ENCODE measurements at regions not wholly inside any gene's neighbourhood (a gene's known extent, or its start where the extent isn't known, plus 50 kb on each side); places are given as distances from the start of the nearest gene placed in this dataset.

DNA sequence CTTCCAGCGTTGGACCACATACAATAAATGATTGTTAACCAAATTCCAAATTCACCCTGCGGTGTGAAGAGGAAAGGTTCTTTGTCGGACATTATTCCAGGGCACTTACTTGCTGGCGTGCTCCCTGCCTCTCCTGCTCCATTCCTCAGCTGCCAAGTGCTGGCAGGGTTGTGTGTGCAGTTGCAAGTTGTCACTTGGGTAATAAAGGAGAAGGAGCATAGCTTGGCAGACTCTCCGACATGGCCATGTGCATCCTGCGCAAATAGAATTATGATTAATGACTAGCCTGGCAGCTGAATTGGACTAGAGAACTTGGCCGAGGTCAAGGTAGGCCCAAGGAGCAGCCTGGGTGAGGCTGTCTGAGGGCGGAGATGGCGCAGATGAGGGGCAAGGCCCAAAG, 92.3 kb upstream of the ELMO1 start:
- no peak overlapping the region for H3K4me3 Mint-ChIP-seq
- CTCF ChIA-PET, result no interaction called here
- Histone ChIP-seq H3K36me3 (ENCODE audit: control insufficient read depth in 2 of 2, extremely low read depth in 1 of 2, insufficient read depth in 1 of 2, low read length in 1 of 2) (no peaks in the 10 kb centered on the region), H3K9me3 (no peaks in the 10 kb centered on the region), H3K27me3 (replicated peaks in 1 of 2; ENCODE audit: control insufficient read depth in 2 of 2, extremely low read depth in 1 of 2, insufficient read depth in 2 of 2, low read length in 1 of 2) (no peaks in the 10 kb centered on the region), H3K4me1 (ENCODE audit: control insufficient read depth in 1 of 2, extremely low read depth in 1 of 2, insufficient read depth in 2 of 2, low read length in 2 of 2) (no peaks in the 10 kb centered on the region), H3K27ac (ENCODE audit: low read length) (no peak overlapping the region), H3K4me3 (ENCODE audit: control insufficient read depth in 1 of 2, extremely low read depth in 1 of 2, low read length in 1 of 2) (no peak overlapping the region)
- POLR2A ChIA-PET, result no interaction called here
- no peak overlapping the region for H3K27ac Mint-ChIP-seq
- H3K9me3 Mint-ChIP-seq, result peaks cover 0 to 3% (median 0%) of the 10 kb centered on the region in 3 donors
- H3K27me3 Mint-ChIP-seq, result no peaks in the 10 kb centered on the region
- H3K4me1 Mint-ChIP-seq, result no peaks in the 10 kb centered on the region
- no peak for DNase-seq
- H3K36me3 Mint-ChIP-seq, result no peaks in the 10 kb centered on the region
- no peak for ATAC-seq (replicated peaks in 1 of 4)
- 92% methylated on average over 5 of the region's 9 CpGs for WGBS (ENCODE audit: insufficient coverage)

- Mint-ChIP-seq H3K27me3 (no peaks in the 10 kb centered on the region), H3K9me3 (peaks cover 0 to 3% (median 0%) of the 10 kb centered on the region in 3 donors), H3K27ac (no peak overlapping the region), H3K36me3 (no peaks in the 10 kb centered on the region), H3K4me1 (no peaks in the 10 kb centered on the region), H3K4me3 (no peak overlapping the region)
- ChIA-PET CTCF (no interaction called here), POLR2A (no interaction called here)
- Histone ChIP-seq H3K4me1 (ENCODE audit: control insufficient read depth in 1 of 2, extremely low read depth in 1 of 2, insufficient read depth in 2 of 2, low read length in 2 of 2) (no peaks in the 10 kb centered on the region), H3K9me3 (no peaks in the 10 kb centered on the region), H3K27ac (ENCODE audit: low read length) (no peak overlapping the region), H3K36me3 (ENCODE audit: control insufficient read depth in 2 of 2, extremely low read depth in 1 of 2, insufficient read depth in 1 of 2, low read length in 1 of 2) (no peaks in the 10 kb centered on the region), H3K27me3 (replicated peaks in 1 of 2; ENCODE audit: control insufficient read depth in 2 of 2, extremely low read depth in 1 of 2, insufficient read depth in 2 of 2, low read length in 1 of 2) (no peaks in the 10 kb centered on the region), H3K4me3 (ENCODE audit: control insufficient read depth in 1 of 2, extremely low read depth in 1 of 2, low read length in 1 of 2) (no peak overlapping the region)
- ATAC-seq (replicated peaks in 1 of 4) (no peak), DNase-seq (no peak)
- WGBS (ENCODE audit: insufficient coverage), result 67% methylated on average over 2 of the region's 3 CpGs
Observed at GRCh38 chr7:37541810-37542443, 93.3 kb upstream of the ELMO1 start.

GRCh38 chr7:37545619-37546534, 97.2 kb upstream of the ELMO1 start:
- ATAC-seq (replicated peaks in 1 of 4), result no peak
- CTCF ChIA-PET, result interaction anchor here in 1 of 2 donors (0.6 kb wide), 1 partner anchor 274 kb away, joined by 3 read pairs; no protein-coding TSS in a partner anchor

GRCh38 chr7:37546677-37547076, 98.0 kb upstream of the ELMO1 start:
- Mint-ChIP-seq H3K4me1 (no peaks in the 10 kb centered on the region), H3K36me3 (no peaks in the 10 kb centered on the region), H3K4me3 (no peak overlapping the region), H3K27ac (no peak overlapping the region), H3K9me3 (peaks cover 0 to 3% (median 0%) of the 10 kb centered on the region in 3 donors), H3K27me3 (peaks cover 0 to 1% of the 10 kb centered on the region in 2 donors)
- CTCF ChIA-PET, result no interaction called here
- no peak overlapping the region for H3K4me3 ChIP-seq (ENCODE audit: control insufficient read depth in 1 of 2, extremely low read depth in 1 of 2, low read length in 1 of 2)
- no peaks in the 10 kb centered on the region for H3K36me3 ChIP-seq (ENCODE audit: control insufficient read depth in 2 of 2, extremely low read depth in 1 of 2, insufficient read depth in 1 of 2, low read length in 1 of 2)
- WGBS (ENCODE audit: insufficient coverage), result no CpG with 5 or more reads among the region's 3 CpGs
- no peaks in the 10 kb centered on the region for H3K4me1 ChIP-seq (ENCODE audit: control insufficient read depth in 1 of 2, extremely low read depth in 1 of 2, insufficient read depth in 2 of 2, low read length in 2 of 2)
- H3K27ac ChIP-seq (ENCODE audit: low read length), result no peak overlapping the region
- no peaks in the 10 kb centered on the region for H3K27me3 ChIP-seq (replicated peaks in 1 of 2; ENCODE audit: control insufficient read depth in 2 of 2, extremely low read depth in 1 of 2, insufficient read depth in 2 of 2, low read length in 1 of 2)
- DNase-seq (no peak), ATAC-seq (replicated peaks in 1 of 4) (no peak)
- POLR2A ChIA-PET, result no interaction called here
- H3K9me3 ChIP-seq, result no peaks in the 10 kb centered on the region

More at GRCh38 chr7:37545619-37546534, 97.2 kb upstream of the ELMO1 start:
- no peaks in the 10 kb centered on the region for H3K9me3 ChIP-seq
- no peaks in the 10 kb centered on the region for H3K36me3 ChIP-seq (ENCODE audit: control insufficient read depth in 2 of 2, extremely low read depth in 1 of 2, insufficient read depth in 1 of 2, low read length in 1 of 2)
- no peaks in the 10 kb centered on the region for H3K4me1 ChIP-seq (ENCODE audit: control insufficient read depth in 1 of 2, extremely low read depth in 1 of 2, insufficient read depth in 2 of 2, low read length in 2 of 2)
- WGBS (ENCODE audit: insufficient coverage), result 93% methylated on average over 6 of the region's 7 CpGs
- peaks cover 0 to 3% (median 0%) of the 10 kb centered on the region in 3 donors for H3K9me3 Mint-ChIP-seq
- peaks cover 0 to 1% of the 10 kb centered on the region in 2 donors for H3K27me3 Mint-ChIP-seq
- H3K4me3 ChIP-seq (ENCODE audit: control insufficient read depth in 1 of 2, extremely low read depth in 1 of 2, low read length in 1 of 2), result no peak overlapping the region
- no peak overlapping the region for H3K27ac ChIP-seq (ENCODE audit: low read length)
- POLR2A ChIA-PET, result no interaction called here
- no peaks in the 10 kb centered on the region for H3K36me3 Mint-ChIP-seq
- H3K27me3 ChIP-seq (replicated peaks in 1 of 2; ENCODE audit: control insufficient read depth in 2 of 2, extremely low read depth in 1 of 2, insufficient read depth in 2 of 2, low read length in 1 of 2), result no peaks in the 10 kb centered on the region
- no peak overlapping the region for H3K27ac Mint-ChIP-seq
- no peak overlapping the region for H3K4me3 Mint-ChIP-seq
- no peaks in the 10 kb centered on the region for H3K4me1 Mint-ChIP-seq
- no peak for DNase-seq

GRCh38 chr7:37549076-37549931, 100.6 kb upstream of the ELMO1 start:
- WGBS (ENCODE audit: insufficient coverage), result no CpG with 5 or more reads among the region's 8 CpGs
- Mint-ChIP-seq H3K27me3 (peaks cover 4 to 5% of the 10 kb centered on the region in 2 donors), H3K27ac (no peak overlapping the region), H3K9me3 (no peaks in the 10 kb centered on the region), H3K4me3 (no peak overlapping the region), H3K36me3 (no peaks in the 10 kb centered on the region), H3K4me1 (no peaks in the 10 kb centered on the region)
- ATAC-seq (replicated peaks in 1 of 4) (no peak), DNase-seq (no peak)
- no peaks in the 10 kb centered on the region for H3K36me3 ChIP-seq (ENCODE audit: control insufficient read depth in 2 of 2, extremely low read depth in 1 of 2, insufficient read depth in 1 of 2, low read length in 1 of 2)
- CTCF ChIA-PET, result no interaction called here
- no peak overlapping the region for H3K4me3 ChIP-seq (ENCODE audit: control insufficient read depth in 1 of 2, extremely low read depth in 1 of 2, low read length in 1 of 2)
- H3K9me3 ChIP-seq, result no peaks in the 10 kb centered on the region
- H3K27ac ChIP-seq (ENCODE audit: low read length), result no peak overlapping the region
- no peaks in the 10 kb centered on the region for H3K4me1 ChIP-seq (ENCODE audit: control insufficient read depth in 1 of 2, extremely low read depth in 1 of 2, insufficient read depth in 2 of 2, low read length in 2 of 2)
- no peaks in the 10 kb centered on the region for H3K27me3 ChIP-seq (replicated peaks in 1 of 2; ENCODE audit: control insufficient read depth in 2 of 2, extremely low read depth in 1 of 2, insufficient read depth in 2 of 2, low read length in 1 of 2)
- POLR2A ChIA-PET, result no interaction called here

- POLR2A ChIA-PET, result no interaction called here
- Histone ChIP-seq H3K36me3 (ENCODE audit: control insufficient read depth in 2 of 2, extremely low read depth in 1 of 2, insufficient read depth in 1 of 2, low read length in 1 of 2) (no peaks in the 10 kb centered on the region), H3K4me3 (ENCODE audit: control insufficient read depth in 1 of 2, extremely low read depth in 1 of 2, low read length in 1 of 2) (no peak overlapping the region), H3K27me3 (replicated peaks in 1 of 2; ENCODE audit: control insufficient read depth in 2 of 2, extremely low read depth in 1 of 2, insufficient read depth in 2 of 2, low read length in 1 of 2) (no peaks in the 10 kb centered on the region), H3K27ac (ENCODE audit: low read length) (no peak overlapping the region), H3K9me3 (no peaks in the 10 kb centered on the region), H3K4me1 (ENCODE audit: control insufficient read depth in 1 of 2, extremely low read depth in 1 of 2, insufficient read depth in 2 of 2, low read length in 2 of 2) (no peaks in the 10 kb centered on the region)
- peaks cover 4 to 5% of the 10 kb centered on the region in 2 donors for H3K27me3 Mint-ChIP-seq
- no peaks in the 10 kb centered on the region for H3K36me3 Mint-ChIP-seq
- no peaks in the 10 kb centered on the region for H3K4me1 Mint-ChIP-seq
- WGBS (ENCODE audit: insufficient coverage), result 5% methylated on average over 3 of the region's 3 CpGs
- no peaks in the 10 kb centered on the region for H3K9me3 Mint-ChIP-seq
- no peak for DNase-seq
- no peak for ATAC-seq (replicated peaks in 1 of 4)
- H3K4me3 Mint-ChIP-seq, result no peak overlapping the region
- CTCF ChIA-PET, result no interaction called here
- H3K27ac Mint-ChIP-seq, result no peak overlapping the region
Observed at GRCh38 chr7:37550426-37550825, 101.8 kb upstream of the ELMO1 start.
